ENCODE measurements at regions not wholly inside any gene's neighbourhood (a gene's known extent, or its start where the extent isn't known, plus 50 kb on each side); places are given as distances from the start of the nearest gene placed in this dataset.

DNA sequence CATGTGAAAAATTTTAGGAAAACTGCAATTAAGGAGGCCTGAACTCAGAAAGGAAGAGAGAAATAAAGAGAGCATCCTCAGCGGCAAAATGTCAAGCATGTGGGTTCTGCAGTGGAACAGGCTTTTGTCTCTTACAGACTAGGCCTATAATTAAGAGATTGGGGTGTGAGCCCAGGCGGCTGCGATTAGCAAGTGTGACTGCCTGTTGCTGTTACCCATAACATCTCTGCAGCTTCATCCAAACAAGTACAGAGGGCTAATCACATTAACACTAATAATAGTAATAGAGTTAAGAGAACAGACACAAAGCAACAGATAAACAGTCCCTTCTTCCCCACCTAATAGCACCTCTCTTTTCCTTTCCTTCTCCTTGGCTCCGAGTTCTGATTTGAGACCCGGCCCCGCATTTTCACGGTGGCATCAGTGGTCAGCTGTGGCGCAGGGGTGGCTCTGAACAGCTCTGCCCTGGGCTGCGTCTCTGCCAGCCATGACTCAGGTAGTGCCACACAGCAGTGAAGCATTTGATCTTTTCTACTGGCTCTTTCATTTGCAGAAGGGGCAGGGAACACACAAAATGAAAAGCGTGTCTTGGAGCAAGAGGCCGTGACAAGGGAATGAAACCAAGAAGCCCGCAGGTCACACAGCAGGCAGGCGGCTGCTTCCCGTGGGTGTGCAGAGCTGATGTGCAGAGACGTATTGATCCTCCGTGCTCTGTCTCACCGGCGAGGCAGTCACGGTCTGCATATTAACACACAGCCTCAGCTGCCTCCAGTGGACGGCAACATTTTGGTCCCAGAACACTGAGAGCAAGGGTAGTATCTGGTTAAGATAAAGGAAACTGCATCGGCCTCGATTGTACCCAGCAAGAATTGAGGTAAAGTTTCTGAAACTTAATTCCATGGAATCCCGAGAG lies 103.1 kb downstream of the KLF6 start:
- Histone ChIP-seq H3K4me3 (no peak overlapping the region), H3K9me3 (no peaks in the 10 kb centered on the region), H3K36me3 (no peaks in the 10 kb centered on the region), H3K4me1 (no peaks in the 10 kb centered on the region), H3K27me3 (no peaks in the 10 kb centered on the region), H3K27ac (no peak overlapping the region)
- WGBS (ENCODE audit: insufficient coverage, low coverage, low lambda C conversion rate, missing lambda C conversion rate), result 50% methylated on average over 21 of the region's 23 CpGs
- DNase-seq (peak in 1 of 3 donors; percentile 59), ATAC-seq (peak; percentile 82 to 99 (median 94))
- no peak for TF ChIP-seq POLR2A (IDR thresholded peaks at IDR 0.05)
- TF ChIP-seq, protein P1, sequence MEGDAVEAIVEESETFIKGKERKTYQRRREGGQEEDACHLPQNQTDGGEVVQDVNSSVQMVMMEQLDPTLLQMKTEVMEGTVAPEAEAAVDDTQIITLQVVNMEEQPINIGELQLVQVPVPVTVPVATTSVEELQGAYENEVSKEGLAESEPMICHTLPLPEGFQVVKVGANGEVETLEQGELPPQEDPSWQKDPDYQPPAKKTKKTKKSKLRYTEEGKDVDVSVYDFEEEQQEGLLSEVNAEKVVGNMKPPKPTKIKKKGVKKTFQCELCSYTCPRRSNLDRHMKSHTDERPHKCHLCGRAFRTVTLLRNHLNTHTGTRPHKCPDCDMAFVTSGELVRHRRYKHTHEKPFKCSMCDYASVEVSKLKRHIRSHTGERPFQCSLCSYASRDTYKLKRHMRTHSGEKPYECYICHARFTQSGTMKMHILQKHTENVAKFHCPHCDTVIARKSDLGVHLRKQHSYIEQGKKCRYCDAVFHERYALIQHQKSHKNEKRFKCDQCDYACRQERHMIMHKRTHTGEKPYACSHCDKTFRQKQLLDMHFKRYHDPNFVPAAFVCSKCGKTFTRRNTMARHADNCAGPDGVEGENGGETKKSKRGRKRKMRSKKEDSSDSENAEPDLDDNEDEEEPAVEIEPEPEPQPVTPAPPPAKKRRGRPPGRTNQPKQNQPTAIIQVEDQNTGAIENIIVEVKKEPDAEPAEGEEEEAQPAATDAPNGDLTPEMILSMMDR (IDR thresholded peaks at IDR 0.05), result peak in 2 of 4 donors; percentile 13 to 22
- intact Hi-C loops (cut with DNase I), result no loop called here

DNA sequence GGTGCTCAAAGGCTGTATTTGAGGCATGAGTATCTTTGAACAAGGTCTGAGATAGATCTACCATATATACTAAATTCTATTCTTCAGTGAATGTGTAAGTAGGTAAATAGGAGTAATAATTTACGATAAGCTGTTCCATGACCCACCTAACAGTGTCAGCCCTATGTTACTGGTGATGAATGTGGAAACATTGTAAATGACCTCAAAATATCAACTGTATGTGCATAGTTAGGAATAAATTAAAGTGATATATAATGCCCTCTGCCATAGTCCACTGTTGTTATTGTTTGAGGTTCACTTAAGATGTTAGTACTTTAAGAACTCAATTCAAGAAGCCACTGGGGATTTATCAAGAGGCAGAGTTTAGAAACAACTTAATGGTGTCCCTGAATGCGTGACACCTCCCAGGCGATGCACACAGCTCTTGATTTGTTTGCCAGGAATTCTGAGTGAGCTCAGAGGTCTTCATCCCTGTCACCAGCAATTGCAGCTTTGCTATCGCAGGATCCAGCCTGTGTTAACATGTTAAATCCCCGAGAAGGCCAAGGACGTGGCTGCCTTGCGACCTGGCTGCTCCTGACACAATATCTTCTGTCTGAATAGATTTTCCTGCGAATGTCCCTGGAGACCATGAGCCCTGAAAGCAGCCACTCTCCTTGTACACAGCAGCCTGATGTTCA lies 104.9 kb downstream of the KLF6 start:
- intact Hi-C loops (cut with DNase I), result no loop called here

DNA sequence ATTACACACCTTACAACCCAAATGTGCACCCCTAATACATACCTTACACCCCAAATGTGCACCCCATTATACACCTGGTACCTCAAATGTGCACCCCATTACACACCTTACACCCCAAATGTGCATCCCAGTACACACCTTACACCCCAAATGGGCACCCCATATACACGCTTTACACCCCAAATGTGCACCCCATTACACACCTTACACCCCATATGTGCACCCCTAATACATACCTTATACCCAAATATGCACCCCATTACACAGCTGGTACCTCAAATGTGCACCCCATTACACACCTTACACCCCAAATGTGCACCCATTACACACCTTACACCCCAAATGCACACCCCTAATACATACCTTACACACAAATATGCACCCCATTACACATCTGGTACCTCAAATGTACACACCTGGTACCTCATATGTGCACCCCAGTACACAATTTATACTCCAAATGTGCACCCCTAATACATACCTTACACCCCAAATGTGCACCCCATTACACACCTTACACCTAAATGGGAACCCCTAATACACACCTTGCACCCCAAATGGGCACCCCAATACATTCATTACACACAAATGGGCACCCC lies 106.3 kb downstream of the KLF6 start:
- H3K27ac ChIP-seq, result no peak overlapping the region
- H3K27me3 ChIP-seq, result no peaks in the 10 kb centered on the region
- intact Hi-C loops (cut with DNase I), result no loop called here
- ATAC-seq (no peak), DNase-seq (no peak)
- no peaks in the 10 kb centered on the region for H3K4me1 ChIP-seq
- H3K36me3 ChIP-seq, result no peaks in the 10 kb centered on the region
- TF ChIP-seq POLR2A (IDR thresholded peaks at IDR 0.05), result no peak
- TF ChIP-seq, protein P1 (IDR thresholded peaks at IDR 0.05), result no peak
- WGBS (ENCODE audit: insufficient coverage, low coverage, low lambda C conversion rate, missing lambda C conversion rate), result 50% methylated on average over 1 of the region's 1 CpG
- H3K9me3 ChIP-seq, result no peaks in the 10 kb centered on the region
- H3K4me3 ChIP-seq, result no peak overlapping the region

More for the DNA sequence above, 104.9 kb downstream of the KLF6 start:
- 89% methylated on average over 6 of the region's 8 CpGs for WGBS (ENCODE audit: insufficient coverage, low coverage, low lambda C conversion rate, missing lambda C conversion rate)
- Histone ChIP-seq H3K4me3 (no peak overlapping the region), H3K27ac (no peak overlapping the region), H3K9me3 (no peaks in the 10 kb centered on the region), H3K36me3 (no peaks in the 10 kb centered on the region), H3K27me3 (no peaks in the 10 kb centered on the region), H3K4me1 (no peaks in the 10 kb centered on the region)
- no peak for ATAC-seq
- no peak for DNase-seq
- no peak for TF ChIP-seq POLR2A (IDR thresholded peaks at IDR 0.05)
- TF ChIP-seq, protein P1 (IDR thresholded peaks at IDR 0.05), result no peak

DNA sequence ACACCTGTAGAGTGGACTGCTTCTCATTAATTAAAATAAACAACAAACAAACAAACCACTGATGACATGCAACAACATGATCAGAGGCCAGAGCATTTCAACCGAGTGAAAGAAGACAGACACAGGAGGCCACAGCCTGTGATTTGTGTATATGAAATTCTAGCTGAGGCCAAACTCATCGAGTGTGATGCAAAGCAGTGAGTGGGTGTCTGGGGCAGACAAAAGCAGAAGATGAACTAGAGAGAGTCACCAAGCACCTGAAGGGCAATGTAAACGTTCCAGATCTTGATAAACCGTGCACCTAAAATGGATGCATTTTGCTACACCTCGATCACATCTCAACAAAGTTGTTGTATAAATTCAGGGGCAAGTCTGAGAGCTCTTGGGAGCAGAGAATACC lies 108.4 kb downstream of the KLF6 start:
- WGBS (ENCODE audit: insufficient coverage, low coverage, low lambda C conversion rate, missing lambda C conversion rate), result 47% methylated on average over 4 of the region's 5 CpGs
- DNase-seq, result no peak
- no peak overlapping the region for H3K27ac ChIP-seq
- H3K4me1 ChIP-seq, result no peaks in the 10 kb centered on the region
- intact Hi-C loops (cut with DNase I), result no loop called here
- H3K36me3 ChIP-seq, result no peaks in the 10 kb centered on the region
- no peaks in the 10 kb centered on the region for H3K27me3 ChIP-seq
- H3K4me3 ChIP-seq, result no peak overlapping the region
- TF ChIP-seq POLR2A (IDR thresholded peaks at IDR 0.05), result no peak
- TF ChIP-seq, protein P1 (IDR thresholded peaks at IDR 0.05), result no peak
- no peaks in the 10 kb centered on the region for H3K9me3 ChIP-seq
- no peak for ATAC-seq

Data from right lobe of liver (tissue), 6 donors.